GM12878 (cell line): ENCODE measurements at regions not wholly inside any gene's neighbourhood (a gene's known extent, or its start where the extent isn't known, plus 50 kb on each side); places are given as distances from the start of the nearest gene placed in this dataset.

Experiments used
- EGR1 ChIP-seq, 2 experiments: IDR thresholded peaks; 1 replicate in 1 of 2; 2 replicates in 1 of 2; pipeline ENCODE4 v1.6.1; 2011 to 2012; ENCODE audit warnings: low read depth in 2 of 2, low read length in 2 of 2, borderline replicate concordance in 1 of 2, mild to moderate bottlenecking in 1 of 2, moderate library complexity in 1 of 2
- EP300 ChIP-seq, 2 experiments: fragments of 150-350 bp in 1 of 2; IDR thresholded peaks; 2 replicates each; pipeline ENCODE4 v1.6.1; 2011 to 2012; ENCODE audit warnings: low read depth in 2 of 2, low read length in 2 of 2, borderline replicate concordance in 1 of 2, improper control_type of control experiment in 1 of 2, inconsistent platforms in 1 of 2; ENCODE audit not compliant: control insufficient read depth in 1 of 2
- KLF5 ChIP-seq: fragments of 450-650 bp; IDR thresholded peaks from 2 replicates; pipeline ENCODE4 v1.6.1; 2014; ENCODE audit warnings: mild to moderate bottlenecking; ENCODE audit not compliant: partially characterized antibody
- SRF ChIP-seq, 2 experiments: IDR thresholded peaks; 2 replicates each; pipeline ENCODE4 v1.6.1; 2011; ENCODE audit warnings: low read depth in 2 of 2, low read length in 2 of 2, mild to moderate bottlenecking in 1 of 2, moderate library complexity in 1 of 2
- TARDBP ChIP-seq: IDR thresholded peaks from 2 replicates; pipeline ENCODE4 v1.6.1; 2016; ENCODE audit warnings: borderline replicate concordance
- TF ChIP-seq, protein P1 (sequence below), 3 experiments: IDR thresholded peaks in 2 of 3; conservative IDR thresholded peaks in 1 of 3; 2 replicates each; pipeline ENCODE4 v1.5.1; 2011; ENCODE audit warnings: low read depth in 3 of 3, low read length in 3 of 3, mild to moderate bottlenecking in 3 of 3, control low read depth in 2 of 3, moderate library complexity in 2 of 3, inconsistent platforms in 1 of 3, mixed read lengths in 1 of 3; ENCODE audit not compliant: control insufficient read depth in 2 of 3, insufficient read depth in 1 of 3; ENCODE audit errors: extremely low read depth in 1 of 3
- TF ChIP-seq, protein P2 (sequence below): IDR thresholded peaks from 2 replicates; pipeline ENCODE4 v1.6.1; 2011; ENCODE audit warnings: low read depth, mild to moderate bottlenecking, low read length, moderate library complexity, borderline replicate concordance; ENCODE audit errors: extremely low read depth
- TF ChIP-seq, protein P3 (sequence below): IDR thresholded peaks from 2 replicates; pipeline ENCODE4 v1.6.1; 2012; ENCODE audit warnings: mild to moderate bottlenecking, low read depth, low read length
- TF ChIP-seq, protein P4 (sequence below): IDR thresholded peaks from 2 replicates; pipeline ENCODE4 v1.6.1; 2011; ENCODE audit warnings: mild to moderate bottlenecking, low read depth, low read length, moderate library complexity; ENCODE audit not compliant: insufficient replicate concordance

DNA sequence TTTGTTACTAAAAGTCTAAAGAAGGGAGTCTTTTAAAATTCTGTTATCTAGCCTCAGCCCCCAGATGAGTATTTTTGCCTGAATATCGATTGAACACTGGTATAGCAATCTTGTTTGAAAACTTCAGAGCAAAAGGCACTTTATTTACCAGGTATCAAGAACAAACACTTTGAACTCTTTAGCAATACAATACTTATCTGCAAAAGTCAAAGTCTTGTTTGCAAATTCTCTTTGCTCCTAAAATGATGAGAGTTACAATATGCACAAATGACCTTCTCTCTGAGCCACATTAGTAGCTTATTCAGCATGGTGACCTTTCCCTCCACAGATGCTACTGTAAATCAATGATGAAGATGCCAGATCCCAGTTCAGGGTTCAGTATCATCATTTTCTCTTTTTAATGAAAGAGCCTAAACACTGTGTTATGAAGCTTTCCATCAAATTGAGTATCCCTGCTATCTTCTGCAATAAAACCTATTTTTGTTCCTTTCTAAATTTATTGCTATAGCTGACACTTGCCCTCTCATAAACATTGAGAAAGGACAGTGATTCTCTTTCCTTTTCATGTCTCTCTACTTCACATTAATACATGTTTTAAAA, 752.7 kb upstream of the MGAT4C start:
- TF ChIP-seq KLF5 (no peak), EP300 (IDR thresholded peaks at IDR 0.05; ENCODE audit: borderline replicate concordance in 1 of 2, control insufficient read depth in 1 of 2, low read depth in 2 of 2, low read length in 2 of 2) (no peak), TARDBP (no peak), EGR1 (IDR thresholded peaks at IDR 0.05; ENCODE audit: borderline replicate concordance in 1 of 2, low read depth in 2 of 2, low read length in 2 of 2) (no peak), SRF (IDR thresholded peaks at IDR 0.05; ENCODE audit: low read depth in 2 of 2, low read length in 2 of 2) (no peak)
- TF ChIP-seq, protein P1, sequence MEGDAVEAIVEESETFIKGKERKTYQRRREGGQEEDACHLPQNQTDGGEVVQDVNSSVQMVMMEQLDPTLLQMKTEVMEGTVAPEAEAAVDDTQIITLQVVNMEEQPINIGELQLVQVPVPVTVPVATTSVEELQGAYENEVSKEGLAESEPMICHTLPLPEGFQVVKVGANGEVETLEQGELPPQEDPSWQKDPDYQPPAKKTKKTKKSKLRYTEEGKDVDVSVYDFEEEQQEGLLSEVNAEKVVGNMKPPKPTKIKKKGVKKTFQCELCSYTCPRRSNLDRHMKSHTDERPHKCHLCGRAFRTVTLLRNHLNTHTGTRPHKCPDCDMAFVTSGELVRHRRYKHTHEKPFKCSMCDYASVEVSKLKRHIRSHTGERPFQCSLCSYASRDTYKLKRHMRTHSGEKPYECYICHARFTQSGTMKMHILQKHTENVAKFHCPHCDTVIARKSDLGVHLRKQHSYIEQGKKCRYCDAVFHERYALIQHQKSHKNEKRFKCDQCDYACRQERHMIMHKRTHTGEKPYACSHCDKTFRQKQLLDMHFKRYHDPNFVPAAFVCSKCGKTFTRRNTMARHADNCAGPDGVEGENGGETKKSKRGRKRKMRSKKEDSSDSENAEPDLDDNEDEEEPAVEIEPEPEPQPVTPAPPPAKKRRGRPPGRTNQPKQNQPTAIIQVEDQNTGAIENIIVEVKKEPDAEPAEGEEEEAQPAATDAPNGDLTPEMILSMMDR (IDR thresholded peaks at IDR 0.05 in 2 of 3, conservative IDR thresholded peaks at IDR 0.05 in 1 of 3; ENCODE audit: control insufficient read depth in 2 of 3, extremely low read depth in 1 of 3, insufficient read depth in 1 of 3, low read depth in 3 of 3, low read length in 3 of 3) = no peak
- TF ChIP-seq, protein P2, sequence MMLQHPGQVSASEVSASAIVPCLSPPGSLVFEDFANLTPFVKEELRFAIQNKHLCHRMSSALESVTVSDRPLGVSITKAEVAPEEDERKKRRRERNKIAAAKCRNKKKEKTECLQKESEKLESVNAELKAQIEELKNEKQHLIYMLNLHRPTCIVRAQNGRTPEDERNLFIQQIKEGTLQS = no peak
- TF ChIP-seq, protein P3, sequence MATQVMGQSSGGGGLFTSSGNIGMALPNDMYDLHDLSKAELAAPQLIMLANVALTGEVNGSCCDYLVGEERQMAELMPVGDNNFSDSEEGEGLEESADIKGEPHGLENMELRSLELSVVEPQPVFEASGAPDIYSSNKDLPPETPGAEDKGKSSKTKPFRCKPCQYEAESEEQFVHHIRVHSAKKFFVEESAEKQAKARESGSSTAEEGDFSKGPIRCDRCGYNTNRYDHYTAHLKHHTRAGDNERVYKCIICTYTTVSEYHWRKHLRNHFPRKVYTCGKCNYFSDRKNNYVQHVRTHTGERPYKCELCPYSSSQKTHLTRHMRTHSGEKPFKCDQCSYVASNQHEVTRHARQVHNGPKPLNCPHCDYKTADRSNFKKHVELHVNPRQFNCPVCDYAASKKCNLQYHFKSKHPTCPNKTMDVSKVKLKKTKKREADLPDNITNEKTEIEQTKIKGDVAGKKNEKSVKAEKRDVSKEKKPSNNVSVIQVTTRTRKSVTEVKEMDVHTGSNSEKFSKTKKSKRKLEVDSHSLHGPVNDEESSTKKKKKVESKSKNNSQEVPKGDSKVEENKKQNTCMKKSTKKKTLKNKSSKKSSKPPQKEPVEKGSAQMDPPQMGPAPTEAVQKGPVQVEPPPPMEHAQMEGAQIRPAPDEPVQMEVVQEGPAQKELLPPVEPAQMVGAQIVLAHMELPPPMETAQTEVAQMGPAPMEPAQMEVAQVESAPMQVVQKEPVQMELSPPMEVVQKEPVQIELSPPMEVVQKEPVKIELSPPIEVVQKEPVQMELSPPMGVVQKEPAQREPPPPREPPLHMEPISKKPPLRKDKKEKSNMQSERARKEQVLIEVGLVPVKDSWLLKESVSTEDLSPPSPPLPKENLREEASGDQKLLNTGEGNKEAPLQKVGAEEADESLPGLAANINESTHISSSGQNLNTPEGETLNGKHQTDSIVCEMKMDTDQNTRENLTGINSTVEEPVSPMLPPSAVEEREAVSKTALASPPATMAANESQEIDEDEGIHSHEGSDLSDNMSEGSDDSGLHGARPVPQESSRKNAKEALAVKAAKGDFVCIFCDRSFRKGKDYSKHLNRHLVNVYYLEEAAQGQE = no peak
- TF ChIP-seq, protein P4, sequence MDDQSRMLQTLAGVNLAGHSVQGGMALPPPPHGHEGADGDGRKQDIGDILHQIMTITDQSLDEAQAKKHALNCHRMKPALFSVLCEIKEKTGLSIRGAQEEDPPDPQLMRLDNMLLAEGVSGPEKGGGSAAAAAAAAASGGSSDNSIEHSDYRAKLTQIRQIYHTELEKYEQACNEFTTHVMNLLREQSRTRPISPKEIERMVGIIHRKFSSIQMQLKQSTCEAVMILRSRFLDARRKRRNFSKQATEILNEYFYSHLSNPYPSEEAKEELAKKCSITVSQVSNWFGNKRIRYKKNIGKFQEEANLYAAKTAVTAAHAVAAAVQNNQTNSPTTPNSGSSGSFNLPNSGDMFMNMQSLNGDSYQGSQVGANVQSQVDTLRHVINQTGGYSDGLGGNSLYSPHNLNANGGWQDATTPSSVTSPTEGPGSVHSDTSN = no peak
